ENCODE measurements at regions not wholly inside any gene's neighbourhood (a gene's known extent, or its start where the extent isn't known, plus 50 kb on each side); places are given as distances from the start of the nearest gene placed in this dataset.
"Not testable (repeated sequence)": the region's sequence is repeated elsewhere in the genome, so short reads cannot be mapped to it uniquely, and the experiment has no call there.

DNA sequence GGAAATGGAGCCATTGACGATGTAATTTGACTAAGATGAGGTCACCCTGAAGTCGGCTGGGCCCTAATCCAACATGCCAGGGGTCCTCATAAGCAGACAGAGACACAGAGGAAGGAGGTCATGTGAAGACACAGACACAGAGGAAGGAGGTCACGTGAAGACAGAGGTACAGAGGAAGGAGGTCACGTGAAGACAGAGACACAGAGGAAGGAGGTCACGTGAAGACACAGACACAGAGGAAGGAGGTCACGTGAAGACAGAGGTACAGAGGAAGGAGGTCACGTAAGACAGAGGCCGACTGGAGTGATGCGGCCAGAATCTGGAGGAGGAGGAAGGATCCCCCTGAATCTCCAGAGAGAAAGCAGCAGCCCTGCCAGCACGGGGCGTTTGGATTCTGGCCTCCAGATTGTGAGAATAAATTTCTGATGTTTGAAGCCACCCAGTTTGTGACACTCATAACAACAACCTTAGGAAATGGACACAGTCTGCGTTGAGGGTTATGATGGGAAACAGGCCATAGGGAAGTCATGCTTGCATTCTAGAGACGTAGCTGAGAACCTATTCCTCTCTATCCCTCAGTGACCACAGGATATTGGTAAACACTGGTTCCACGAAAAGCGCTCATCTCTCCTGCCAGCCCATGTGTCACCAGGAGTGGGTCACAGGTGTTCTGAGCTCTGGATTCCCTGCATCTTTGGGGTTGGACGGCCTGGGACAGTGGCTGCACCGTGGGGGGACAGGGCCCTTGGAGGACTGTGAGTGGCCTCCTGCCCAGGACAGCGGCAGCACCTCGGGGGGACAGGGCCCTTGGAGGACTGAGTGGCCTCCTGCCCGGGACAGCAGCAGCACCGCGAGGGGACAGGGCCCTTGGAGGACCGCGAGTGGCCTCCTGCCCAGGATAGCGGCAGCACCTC, 108.5 kb downstream of the SOX1 start:
- Histone ChIP-seq H3K4me1 (ENCODE audit: insufficient read depth) (no peaks in the 10 kb centered on the region), H2AFZ (no peak overlapping the region), H4K20me1 (ENCODE audit: insufficient read depth, poor library complexity, severe bottlenecking) (no peaks in the 10 kb centered on the region), H3K4me3 (no peak overlapping the region), H3K27ac (no peak overlapping the region), H3K9me2 (replicated peaks; ENCODE audit: insufficient read depth) (no peaks in the 10 kb centered on the region), H3K4me2 (no peak overlapping the region), H3K79me2 (no peaks in the 10 kb centered on the region), H3K27me3 (no peaks in the 10 kb centered on the region), H3K9me3 (ENCODE audit: low read depth) (no peaks in the 10 kb centered on the region), H3K36me3 (replicated peaks; ENCODE audit: insufficient read depth, low read depth) (no peaks in the 10 kb centered on the region)
- TF ChIP-seq EZH2phosphoT487 (IDR thresholded peaks at IDR 0.05; ENCODE audit: low read depth, severe bottlenecking, unreplicated experiment), result no peak
- TF ChIP-seq, protein P1, sequence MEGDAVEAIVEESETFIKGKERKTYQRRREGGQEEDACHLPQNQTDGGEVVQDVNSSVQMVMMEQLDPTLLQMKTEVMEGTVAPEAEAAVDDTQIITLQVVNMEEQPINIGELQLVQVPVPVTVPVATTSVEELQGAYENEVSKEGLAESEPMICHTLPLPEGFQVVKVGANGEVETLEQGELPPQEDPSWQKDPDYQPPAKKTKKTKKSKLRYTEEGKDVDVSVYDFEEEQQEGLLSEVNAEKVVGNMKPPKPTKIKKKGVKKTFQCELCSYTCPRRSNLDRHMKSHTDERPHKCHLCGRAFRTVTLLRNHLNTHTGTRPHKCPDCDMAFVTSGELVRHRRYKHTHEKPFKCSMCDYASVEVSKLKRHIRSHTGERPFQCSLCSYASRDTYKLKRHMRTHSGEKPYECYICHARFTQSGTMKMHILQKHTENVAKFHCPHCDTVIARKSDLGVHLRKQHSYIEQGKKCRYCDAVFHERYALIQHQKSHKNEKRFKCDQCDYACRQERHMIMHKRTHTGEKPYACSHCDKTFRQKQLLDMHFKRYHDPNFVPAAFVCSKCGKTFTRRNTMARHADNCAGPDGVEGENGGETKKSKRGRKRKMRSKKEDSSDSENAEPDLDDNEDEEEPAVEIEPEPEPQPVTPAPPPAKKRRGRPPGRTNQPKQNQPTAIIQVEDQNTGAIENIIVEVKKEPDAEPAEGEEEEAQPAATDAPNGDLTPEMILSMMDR (IDR thresholded peaks at IDR 0.05; ENCODE audit: poor library complexity), result no peak
- TF ChIP-seq EZH2 (IDR thresholded peaks at IDR 0.05; ENCODE audit: borderline replicate concordance), result no peak
- no peak for DNase-seq (ENCODE audit: low spot score)
- WGBS (ENCODE audit: low lambda C conversion rate, missing lambda C conversion rate), result 92% methylated on average over 25 of the region's 25 CpGs

- not testable (repeated sequence) for H3K9me2 ChIP-seq (replicated peaks; ENCODE audit: insufficient read depth); H4K20me1 ChIP-seq (ENCODE audit: insufficient read depth, poor library complexity, severe bottlenecking); H3K4me2 ChIP-seq; H3K79me2 ChIP-seq; DNase-seq (ENCODE audit: low spot score); H3K36me3 ChIP-seq (replicated peaks; ENCODE audit: insufficient read depth, low read depth); H3K27me3 ChIP-seq; H3K4me1 ChIP-seq (ENCODE audit: insufficient read depth); H3K4me3 ChIP-seq; H3K27ac ChIP-seq; H2AFZ ChIP-seq; H3K9me3 ChIP-seq (ENCODE audit: low read depth)
- 93% methylated on average over 21 of the region's 34 CpGs for WGBS (ENCODE audit: low lambda C conversion rate, missing lambda C conversion rate)
These were observed 109.5 kb downstream of the SOX1 start for GRCh38 chr13:112176141-112177119.

DNA sequence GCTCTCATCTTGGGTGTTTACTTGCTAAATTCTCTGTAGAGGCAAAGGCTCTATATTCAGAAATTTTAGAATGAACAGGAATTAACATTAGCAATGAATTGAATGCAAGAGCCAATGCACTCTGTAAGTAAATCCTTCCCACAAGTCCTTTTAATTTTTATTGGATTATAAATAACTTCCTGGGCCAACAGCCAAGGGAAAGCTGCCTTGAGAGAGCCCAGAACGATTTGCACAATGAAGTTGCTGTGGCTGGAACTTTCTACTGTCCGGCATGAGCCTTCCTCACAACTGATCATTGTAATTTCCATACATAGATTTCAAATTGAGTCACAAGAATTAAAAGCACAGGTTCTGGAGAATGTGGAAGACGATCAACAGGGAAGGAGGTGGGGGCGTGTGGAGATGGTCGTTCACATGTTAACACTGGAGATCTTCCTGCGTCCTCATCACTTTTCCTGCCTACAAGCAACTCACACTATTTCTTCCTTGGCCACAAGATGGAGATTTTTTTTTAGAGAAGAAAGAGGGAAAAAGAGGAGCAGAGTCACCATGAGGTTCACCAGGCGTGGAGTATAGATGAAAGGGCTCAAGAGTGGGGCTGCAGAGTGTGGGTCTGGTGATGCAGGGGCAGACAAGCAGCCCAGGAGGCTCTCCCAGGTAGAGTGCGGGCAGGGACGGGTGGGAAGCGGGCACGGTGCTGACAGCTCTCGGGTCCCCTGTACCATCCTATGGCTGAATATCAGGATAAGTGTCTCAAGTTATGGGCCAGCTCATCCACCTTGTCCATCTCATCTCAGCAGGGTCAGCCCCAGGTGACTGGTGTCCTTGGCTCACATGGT, 110.7 kb downstream of the SOX1 start:
- H3K4me2 ChIP-seq, result no peak overlapping the region
- no peak overlapping the region for H3K4me3 ChIP-seq
- H3K79me2 ChIP-seq, result no peaks in the 10 kb centered on the region
- no peaks in the 10 kb centered on the region for H3K9me3 ChIP-seq (ENCODE audit: low read depth)
- no peaks in the 10 kb centered on the region for H3K4me1 ChIP-seq (ENCODE audit: insufficient read depth)
- DNase-seq (ENCODE audit: low spot score), result no peak
- TF ChIP-seq EZH2 (IDR thresholded peaks at IDR 0.05; ENCODE audit: borderline replicate concordance), result no peak
- TF ChIP-seq, protein P1 (IDR thresholded peaks at IDR 0.05; ENCODE audit: poor library complexity), result no peak
- TF ChIP-seq EZH2phosphoT487 (IDR thresholded peaks at IDR 0.05; ENCODE audit: low read depth, severe bottlenecking, unreplicated experiment), result no peak
- no peaks in the 10 kb centered on the region for H3K9me2 ChIP-seq (replicated peaks; ENCODE audit: insufficient read depth)
- no peaks in the 10 kb centered on the region for H3K27me3 ChIP-seq
- H3K27ac ChIP-seq, result no peak overlapping the region
- 69% methylated on average over 9 of the region's 12 CpGs for WGBS (ENCODE audit: low lambda C conversion rate, missing lambda C conversion rate)
- H3K36me3 ChIP-seq (replicated peaks; ENCODE audit: insufficient read depth, low read depth), result no peaks in the 10 kb centered on the region
- H4K20me1 ChIP-seq (ENCODE audit: insufficient read depth, poor library complexity, severe bottlenecking), result no peaks in the 10 kb centered on the region
- H2AFZ ChIP-seq, result no peak overlapping the region
